T-helper 1 cell treated with Interleukin-12 subunit alpha and Interleukin-12 subunit beta and Interleukin-4 antibody, amounts not matched to agents 30 μg/mL and 1 μg/mL, for 36 hours (primary cell): ENCODE measurements at regions not wholly inside any gene's neighbourhood (a gene's known extent, or its start where the extent isn't known, plus 50 kb on each side); places are given as distances from the start of the nearest gene placed in this dataset.

Source experiments
- H3K27ac Mint-ChIP-seq: one replicate; pipeline ENCODE4 v1.8.0; 2021; ENCODE audit warnings: mild to moderate bottlenecking, mixed read lengths
- H3K27me3 Mint-ChIP-seq: one replicate; pipeline ENCODE4 v1.8.0; 2021; ENCODE audit warnings: low read depth, mixed read lengths
- H3K36me3 Mint-ChIP-seq: one replicate; pipeline ENCODE4 v1.8.0; 2021; ENCODE audit warnings: low read depth, mixed read lengths
- H3K4me1 Mint-ChIP-seq: one replicate; pipeline ENCODE4 v1.8.0; 2021; ENCODE audit warnings: low read depth, mixed read lengths
- H3K4me3 Mint-ChIP-seq: one replicate; pipeline ENCODE4 v1.8.0; 2021; ENCODE audit warnings: mild to moderate bottlenecking, moderate library complexity, mixed read lengths
- H3K9me3 Mint-ChIP-seq: one replicate; pipeline ENCODE4 v1.8.0; 2021; ENCODE audit warnings: mixed read lengths

GRCh38 chr13:50339271-50339670 is 324.0 kb downstream of the KCNRG start:
- no peaks in the 10 kb centered on the region for H3K9me3 Mint-ChIP-seq
- peaks cover 2% of the 10 kb centered on the region for H3K36me3 Mint-ChIP-seq
- H3K27ac Mint-ChIP-seq, result no peak overlapping the region
- no peak overlapping the region for H3K4me3 Mint-ChIP-seq
- peaks cover 3% of the 10 kb centered on the region for H3K4me1 Mint-ChIP-seq
- peaks cover 29% of the 10 kb centered on the region for H3K27me3 Mint-ChIP-seq

- Mint-ChIP-seq H3K36me3 (peaks cover 2% of the 10 kb centered on the region), H3K27me3 (peaks cover 35% of the 10 kb centered on the region), H3K27ac (no peak overlapping the region), H3K4me3 (no peak overlapping the region), H3K9me3 (no peaks in the 10 kb centered on the region), H3K4me1 (no peaks in the 10 kb centered on the region)
Measured at GRCh38 chr13:50340146-50340545, 324.9 kb downstream of the KCNRG start.

GRCh38 chr13:50340551-50341287 is 325.5 kb downstream of the KCNRG start:
- Mint-ChIP-seq H3K27ac (no peak overlapping the region), H3K9me3 (no peaks in the 10 kb centered on the region), H3K36me3 (peaks cover 2% of the 10 kb centered on the region), H3K27me3 (peaks cover 38% of the 10 kb centered on the region), H3K4me3 (no peak overlapping the region), H3K4me1 (no peaks in the 10 kb centered on the region)

- H3K36me3 Mint-ChIP-seq, result peaks cover 2% of the 10 kb centered on the region
- H3K27me3 Mint-ChIP-seq, result peaks cover 46% of the 10 kb centered on the region
- no peak overlapping the region for H3K27ac Mint-ChIP-seq
- no peaks in the 10 kb centered on the region for H3K4me1 Mint-ChIP-seq
- H3K4me3 Mint-ChIP-seq, result no peak overlapping the region
- H3K9me3 Mint-ChIP-seq, result no peaks in the 10 kb centered on the region
Measured at GRCh38 chr13:50341526-50341925, 326.3 kb downstream of the KCNRG start.

GRCh38 chr13:50344717-50345116 is 329.5 kb downstream of the KCNRG start:
- H3K9me3 Mint-ChIP-seq, result no peaks in the 10 kb centered on the region
- H3K27ac Mint-ChIP-seq, result no peak overlapping the region
- no peaks in the 10 kb centered on the region for H3K36me3 Mint-ChIP-seq
- H3K27me3 Mint-ChIP-seq, result peaks cover 67% of the 10 kb centered on the region
- no peaks in the 10 kb centered on the region for H3K4me1 Mint-ChIP-seq
- no peak overlapping the region for H3K4me3 Mint-ChIP-seq

- Mint-ChIP-seq H3K9me3 (no peaks in the 10 kb centered on the region), H3K27ac (no peak overlapping the region), H3K4me3 (no peak overlapping the region), H3K27me3 (peaks cover 71% of the 10 kb centered on the region), H3K4me1 (no peaks in the 10 kb centered on the region), H3K36me3 (no peaks in the 10 kb centered on the region)
Measured at GRCh38 chr13:50345804-50346203, 330.6 kb downstream of the KCNRG start.

GRCh38 chr13:50348371-50348770 is 333.1 kb downstream of the KCNRG start:
- Mint-ChIP-seq H3K4me1 (no peaks in the 10 kb centered on the region), H3K4me3 (no peak overlapping the region), H3K27me3 (peaks cover 68% of the 10 kb centered on the region), H3K36me3 (no peaks in the 10 kb centered on the region), H3K27ac (no peak overlapping the region), H3K9me3 (no peaks in the 10 kb centered on the region)

- H3K9me3 Mint-ChIP-seq, result no peaks in the 10 kb centered on the region
- no peak overlapping the region for H3K27ac Mint-ChIP-seq
- peaks cover 48% of the 10 kb centered on the region for H3K27me3 Mint-ChIP-seq
- H3K4me3 Mint-ChIP-seq, result no peak overlapping the region
- no peaks in the 10 kb centered on the region for H3K4me1 Mint-ChIP-seq
- H3K36me3 Mint-ChIP-seq, result no peaks in the 10 kb centered on the region
Measured at GRCh38 chr13:50352720-50353480, 337.7 kb downstream of the KCNRG start.

- Mint-ChIP-seq H3K4me1 (peaks cover 3% of the 10 kb centered on the region), H3K36me3 (no peaks in the 10 kb centered on the region), H3K4me3 (no peak overlapping the region)
Measured at GRCh38 chr13:50353651-50354415, 338.6 kb downstream of the KCNRG start.

GRCh38 chr13:50355797-50356196 is 340.6 kb downstream of the KCNRG start:
- Mint-ChIP-seq H3K9me3 (no peaks in the 10 kb centered on the region), H3K27me3 (peaks cover 34% of the 10 kb centered on the region), H3K27ac (no peak overlapping the region), H3K4me1 (peaks cover 9% of the 10 kb centered on the region), H3K36me3 (no peaks in the 10 kb centered on the region), H3K4me3 (no peak overlapping the region)

More at GRCh38 chr13:50353651-50354415, 338.6 kb downstream of the KCNRG start:
- H3K27ac Mint-ChIP-seq, result no peak overlapping the region
- H3K9me3 Mint-ChIP-seq, result no peaks in the 10 kb centered on the region
- peaks cover 39% of the 10 kb centered on the region for H3K27me3 Mint-ChIP-seq

GRCh38 chr13:50357136-50357535 is 341.9 kb downstream of the KCNRG start:
- Mint-ChIP-seq H3K4me3 (no peak overlapping the region), H3K27ac (no peak overlapping the region)

GRCh38 chr13:50357586-50358118 is 342.4 kb downstream of the KCNRG start:
- H3K4me3 Mint-ChIP-seq, result no peak overlapping the region
- peaks cover 27% of the 10 kb centered on the region for H3K27me3 Mint-ChIP-seq
- H3K27ac Mint-ChIP-seq, result peak overlapping the region; percentile 32
- no peaks in the 10 kb centered on the region for H3K36me3 Mint-ChIP-seq
- peaks cover 21% of the 10 kb centered on the region for H3K4me1 Mint-ChIP-seq
- no peaks in the 10 kb centered on the region for H3K9me3 Mint-ChIP-seq

More at GRCh38 chr13:50357136-50357535, 341.9 kb downstream of the KCNRG start:
- peaks cover 26% of the 10 kb centered on the region for H3K27me3 Mint-ChIP-seq
- H3K36me3 Mint-ChIP-seq, result no peaks in the 10 kb centered on the region
- peaks cover 21% of the 10 kb centered on the region for H3K4me1 Mint-ChIP-seq
- no peaks in the 10 kb centered on the region for H3K9me3 Mint-ChIP-seq

- H3K27ac Mint-ChIP-seq, result no peak overlapping the region
- H3K36me3 Mint-ChIP-seq, result no peaks in the 10 kb centered on the region
- peaks cover 27% of the 10 kb centered on the region for H3K27me3 Mint-ChIP-seq
- no peak overlapping the region for H3K4me3 Mint-ChIP-seq
- H3K4me1 Mint-ChIP-seq, result peaks cover 21% of the 10 kb centered on the region
- H3K9me3 Mint-ChIP-seq, result no peaks in the 10 kb centered on the region
Measured at GRCh38 chr13:50358231-50359040, 343.2 kb downstream of the KCNRG start.

- H3K4me1 Mint-ChIP-seq, result peaks cover 21% of the 10 kb centered on the region
- no peaks in the 10 kb centered on the region for H3K9me3 Mint-ChIP-seq
- no peak overlapping the region for H3K27ac Mint-ChIP-seq
- peaks cover 28% of the 10 kb centered on the region for H3K27me3 Mint-ChIP-seq
- no peaks in the 10 kb centered on the region for H3K36me3 Mint-ChIP-seq
- H3K4me3 Mint-ChIP-seq, result no peak overlapping the region
Measured at GRCh38 chr13:50359041-50359367, 343.8 kb downstream of the KCNRG start.
